Esophagus muscularis mucosa (tissue), 4 donors: ENCODE measurements at regions not wholly inside any gene's neighbourhood (a gene's known extent, or its start where the extent isn't known, plus 50 kb on each side); places are given as distances from the start of the nearest gene placed in this dataset.

Experiments
- DNase-seq: peaks from one replicate; pipeline ENCODE4 v3.0.0-alpha.2; 2017; ENCODE audit errors: extremely low spot score
- H3K27ac ChIP-seq, 4 donors: fragments of 200-600 bp; sonication (generic); replicated peaks in 1 of 4; 1 replicate in 3 of 4; 2 replicates in 1 of 4; pipeline ENCODE4 v1.5.1; 2016 to 2019; ENCODE audit warnings: mild to moderate bottlenecking in 1 of 4
- H3K27me3 ChIP-seq, 4 donors: fragments of 200-600 bp; sonication (generic); one replicate each; pipeline versions ENCODE4 v1.5.1 to v1.6.0; 2016 to 2019
- H3K36me3 ChIP-seq, 4 donors: fragments of 200-600 bp; sonication (generic); one replicate each; pipeline ENCODE4 v1.5.1; 2016 to 2019
- H3K4me1 ChIP-seq, 4 donors: fragments of 200-600 bp; sonication (generic); one replicate each; pipeline ENCODE4 v1.5.1; 2016 to 2019
- H3K4me3 ChIP-seq, 4 donors: fragments of 200-600 bp; sonication (generic); 1 replicate in 2 of 4; 2 replicates in 2 of 4; pipeline ENCODE4 v1.5.1; 2016 to 2019; ENCODE audit warnings: mild to moderate bottlenecking in 4 of 4, moderate library complexity in 1 of 4
- H3K9me3 ChIP-seq, 4 donors: fragments of 200-600 bp; sonication (generic); 1 replicate in 3 of 4; 2 replicates in 1 of 4; pipeline ENCODE4 v1.5.1; 2016 to 2019
- EP300 ChIP-seq: sonication (generic); formaldehyde crosslinking; IDR thresholded peaks from one replicate; pipeline ENCODE4 v1.6.1; 2017; ENCODE audit warnings: antibody characterized with exemption
- POLR2A ChIP-seq: fragments of 450-650 bp; IDR thresholded peaks from one replicate; pipeline ENCODE4 v1.6.1; 2017; ENCODE audit warnings: antibody characterized with exemption, moderate library complexity, mild to moderate bottlenecking, low read depth
- POLR2AphosphoS5 ChIP-seq, 2 donors: sonication (generic); formaldehyde crosslinking; IDR thresholded peaks; one replicate each; pipeline ENCODE4 v1.6.1; 2017; ENCODE audit warnings: antibody characterized with exemption in 2 of 2
- WGBS: methylation state at CpG from one replicate; pipeline ENCODE4 v1.1.5; 2018; 5-methylcytosine and 5-hydroxymethylcytosine counted together
- intact Hi-C: fragments of 100-400 bp; cut with DNase I; formaldehyde crosslinking; loops from one replicate; pipeline ENCODE4 v1.15.1; 2023
- TF ChIP-seq, protein P1 (sequence below), 3 experiments: fragments of 200-600 bp in 2 of 3; fragments of 450-650 bp in 1 of 3; sonication (generic) in 2 of 3; IDR thresholded peaks; one replicate each; pipeline ENCODE4 v1.5.1; 2017 to 2019; ENCODE audit warnings: antibody characterized with exemption in 3 of 3, mild to moderate bottlenecking in 2 of 3, moderate library complexity in 1 of 3

- no peaks in the 10 kb centered on the region for H3K27me3 ChIP-seq
- 42% methylated on average over 13 of the region's 18 CpGs for WGBS
- no peak overlapping the region for H3K27ac ChIP-seq
- peaks cover 0 to 15% (median 2%) of the 10 kb centered on the region in 4 donors for H3K4me1 ChIP-seq
- intact Hi-C loops, result no loop called here
- TF ChIP-seq, protein P1, sequence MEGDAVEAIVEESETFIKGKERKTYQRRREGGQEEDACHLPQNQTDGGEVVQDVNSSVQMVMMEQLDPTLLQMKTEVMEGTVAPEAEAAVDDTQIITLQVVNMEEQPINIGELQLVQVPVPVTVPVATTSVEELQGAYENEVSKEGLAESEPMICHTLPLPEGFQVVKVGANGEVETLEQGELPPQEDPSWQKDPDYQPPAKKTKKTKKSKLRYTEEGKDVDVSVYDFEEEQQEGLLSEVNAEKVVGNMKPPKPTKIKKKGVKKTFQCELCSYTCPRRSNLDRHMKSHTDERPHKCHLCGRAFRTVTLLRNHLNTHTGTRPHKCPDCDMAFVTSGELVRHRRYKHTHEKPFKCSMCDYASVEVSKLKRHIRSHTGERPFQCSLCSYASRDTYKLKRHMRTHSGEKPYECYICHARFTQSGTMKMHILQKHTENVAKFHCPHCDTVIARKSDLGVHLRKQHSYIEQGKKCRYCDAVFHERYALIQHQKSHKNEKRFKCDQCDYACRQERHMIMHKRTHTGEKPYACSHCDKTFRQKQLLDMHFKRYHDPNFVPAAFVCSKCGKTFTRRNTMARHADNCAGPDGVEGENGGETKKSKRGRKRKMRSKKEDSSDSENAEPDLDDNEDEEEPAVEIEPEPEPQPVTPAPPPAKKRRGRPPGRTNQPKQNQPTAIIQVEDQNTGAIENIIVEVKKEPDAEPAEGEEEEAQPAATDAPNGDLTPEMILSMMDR (IDR thresholded peaks at IDR 0.05), result no peak
- TF ChIP-seq POLR2A (no peak), EP300 (no peak)
- H3K4me3 ChIP-seq, result no peak overlapping the region
- no peaks in the 10 kb centered on the region for H3K36me3 ChIP-seq
- no peak for DNase-seq
- no peaks in the 10 kb centered on the region for H3K9me3 ChIP-seq
These were observed 199.4 kb upstream of the DAB1 start for GRCh38 chr1:57623039-57623790.

GRCh38 chr1:57621776-57622175 lies 197.9 kb upstream of the DAB1 start:
- Histone ChIP-seq H3K36me3 (no peaks in the 10 kb centered on the region), H3K27me3 (no peaks in the 10 kb centered on the region), H3K27ac (no peak overlapping the region), H3K4me1 (peaks cover 0 to 15% (median 2%) of the 10 kb centered on the region in 4 donors), H3K9me3 (no peaks in the 10 kb centered on the region), H3K4me3 (no peak overlapping the region)
- no peak for DNase-seq
- no peak for TF ChIP-seq POLR2A
- TF ChIP-seq EP300, result no peak
- TF ChIP-seq, protein P1 (IDR thresholded peaks at IDR 0.05), result no peak
- no peak for TF ChIP-seq POLR2AphosphoS5 (IDR thresholded peaks at IDR 0.05)
- intact Hi-C loops, result no loop called here
- 59% methylated on average over 1 of the region's 1 CpG for WGBS

DNA sequence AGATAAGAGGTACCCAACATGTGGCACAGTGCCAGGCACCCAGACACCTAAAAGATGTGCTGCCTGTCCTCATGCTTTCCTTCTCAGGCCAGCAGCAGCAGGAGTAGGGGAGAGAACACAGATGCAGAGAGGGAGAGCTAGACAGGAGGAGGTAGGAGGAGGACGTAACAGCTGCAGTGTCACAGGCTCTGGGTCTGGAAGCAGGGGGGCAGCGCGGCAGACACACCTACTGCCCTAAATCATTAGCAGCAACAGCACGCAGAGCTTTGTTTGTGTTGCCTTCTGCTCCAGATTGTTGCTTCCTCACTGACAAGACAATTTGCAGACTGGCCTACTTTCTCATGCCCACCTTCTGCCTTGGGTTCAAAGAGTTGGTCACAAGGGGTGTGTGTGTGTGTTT lies 196.7 kb upstream of the DAB1 start:
- WGBS, result 73% methylated on average over 4 of the region's 4 CpGs
- no peak overlapping the region for H3K4me3 ChIP-seq
- DNase-seq, result no peak

GRCh38 chr1:57616921-57617320 lies 193.1 kb upstream of the DAB1 start:
- no peaks in the 10 kb centered on the region for H3K36me3 ChIP-seq
- TF ChIP-seq, protein P1 (IDR thresholded peaks at IDR 0.05), result no peak
- TF ChIP-seq POLR2AphosphoS5 (IDR thresholded peaks at IDR 0.05) (no peak), POLR2A (no peak), EP300 (no peak)
- H3K27me3 ChIP-seq, result no peaks in the 10 kb centered on the region
- no peaks in the 10 kb centered on the region for H3K4me1 ChIP-seq
- no peaks in the 10 kb centered on the region for H3K9me3 ChIP-seq
- H3K4me3 ChIP-seq, result no peak overlapping the region
- H3K27ac ChIP-seq, result no peak overlapping the region
- 92% methylated on average over 3 of the region's 4 CpGs for WGBS
- no peak for DNase-seq
- intact Hi-C loops, result no loop called here

More for the DNA sequence above, 196.7 kb upstream of the DAB1 start:
- TF ChIP-seq POLR2A (no peak), EP300 (no peak), POLR2AphosphoS5 (IDR thresholded peaks at IDR 0.05) (no peak)
- TF ChIP-seq, protein P1 (IDR thresholded peaks at IDR 0.05), result no peak
- Histone ChIP-seq H3K36me3 (no peaks in the 10 kb centered on the region), H3K27ac (no peak overlapping the region), H3K4me1 (peaks cover 0 to 15% (median 2%) of the 10 kb centered on the region in 4 donors), H3K9me3 (no peaks in the 10 kb centered on the region), H3K27me3 (no peaks in the 10 kb centered on the region)
- intact Hi-C loops, result no loop called here

DNA sequence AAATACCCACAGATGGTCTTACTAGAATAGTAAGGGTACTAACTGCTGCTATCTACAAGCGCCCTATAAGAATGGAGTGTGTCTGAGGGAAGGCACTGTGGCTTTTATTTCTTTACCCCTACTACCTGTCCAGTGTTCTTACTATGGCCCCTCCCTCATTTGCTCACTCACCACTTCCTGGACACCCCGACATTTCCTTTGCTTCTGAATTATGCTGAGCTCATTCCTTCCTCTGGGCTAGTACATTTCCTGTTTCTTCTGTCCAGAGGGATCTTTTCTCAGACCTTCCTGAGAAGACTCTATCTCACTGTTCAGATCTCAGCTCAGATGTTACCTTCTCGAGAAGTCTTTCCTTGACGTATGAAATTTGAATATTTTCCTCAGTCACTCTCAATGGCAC lies 192.1 kb upstream of the DAB1 start:
- Histone ChIP-seq H3K27ac (no peak overlapping the region), H3K27me3 (no peaks in the 10 kb centered on the region), H3K36me3 (no peaks in the 10 kb centered on the region), H3K9me3 (no peaks in the 10 kb centered on the region), H3K4me3 (no peak overlapping the region), H3K4me1 (no peaks in the 10 kb centered on the region)
- TF ChIP-seq POLR2A (no peak), EP300 (no peak), POLR2AphosphoS5 (IDR thresholded peaks at IDR 0.05) (no peak)
- TF ChIP-seq, protein P1 (IDR thresholded peaks at IDR 0.05), result no peak
- no peak for DNase-seq
- intact Hi-C loops, result no loop called here
- whole genome bisulfite sequencing, result 77% methylated on average over 4 of the region's 4 CpGs
